ENCODE measurements at regions not wholly inside any gene's neighbourhood (a gene's known extent, or its start where the extent isn't known, plus 50 kb on each side); places are given as distances from the start of the nearest gene placed in this dataset.

DNA sequence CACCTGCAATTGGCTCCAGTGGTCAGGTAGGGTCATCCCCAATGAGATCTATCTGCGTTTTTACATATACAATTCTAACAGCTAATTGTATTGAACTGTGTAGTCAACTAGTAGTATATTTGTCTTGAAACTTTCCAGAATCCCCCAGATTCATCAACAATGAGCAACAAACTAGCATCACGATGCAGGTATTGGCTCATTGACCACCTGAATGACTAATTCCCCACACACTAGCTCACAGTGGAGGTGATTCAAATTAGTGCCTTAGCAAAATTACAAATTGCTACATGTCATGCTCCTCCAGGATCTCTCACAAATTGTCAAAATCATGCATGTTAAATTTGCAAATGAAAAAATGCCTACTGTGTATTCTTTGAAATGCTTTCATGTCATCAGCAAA, 62.8 kb upstream of the MPHOSPH6 start:
- TF ChIP-seq, protein P1, sequence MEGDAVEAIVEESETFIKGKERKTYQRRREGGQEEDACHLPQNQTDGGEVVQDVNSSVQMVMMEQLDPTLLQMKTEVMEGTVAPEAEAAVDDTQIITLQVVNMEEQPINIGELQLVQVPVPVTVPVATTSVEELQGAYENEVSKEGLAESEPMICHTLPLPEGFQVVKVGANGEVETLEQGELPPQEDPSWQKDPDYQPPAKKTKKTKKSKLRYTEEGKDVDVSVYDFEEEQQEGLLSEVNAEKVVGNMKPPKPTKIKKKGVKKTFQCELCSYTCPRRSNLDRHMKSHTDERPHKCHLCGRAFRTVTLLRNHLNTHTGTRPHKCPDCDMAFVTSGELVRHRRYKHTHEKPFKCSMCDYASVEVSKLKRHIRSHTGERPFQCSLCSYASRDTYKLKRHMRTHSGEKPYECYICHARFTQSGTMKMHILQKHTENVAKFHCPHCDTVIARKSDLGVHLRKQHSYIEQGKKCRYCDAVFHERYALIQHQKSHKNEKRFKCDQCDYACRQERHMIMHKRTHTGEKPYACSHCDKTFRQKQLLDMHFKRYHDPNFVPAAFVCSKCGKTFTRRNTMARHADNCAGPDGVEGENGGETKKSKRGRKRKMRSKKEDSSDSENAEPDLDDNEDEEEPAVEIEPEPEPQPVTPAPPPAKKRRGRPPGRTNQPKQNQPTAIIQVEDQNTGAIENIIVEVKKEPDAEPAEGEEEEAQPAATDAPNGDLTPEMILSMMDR (conservative IDR thresholded peaks at IDR 0.05 in 1 of 2, IDR thresholded peaks at IDR 0.05 in 1 of 2; ENCODE audit: low read depth in 1 of 2, low read length in 2 of 2), result no peak
- TF ChIP-seq EZH2 (IDR thresholded peaks at IDR 0.05; ENCODE audit: low read length, missing control alignments), result no peak

Data from fibroblast of lung (primary cell).